HG03571 (cell line): ENCODE measurements at regions not wholly inside any gene's neighbourhood (a gene's known extent, or its start where the extent isn't known, plus 50 kb on each side); places are given as distances from the start of the nearest gene placed in this dataset.
A peak's percentile ranks its signal among the peaks of the same experiment; 100 is the strongest.

Experiments
- ATAC-seq: cut with Tn5 transposase; IDR thresholded peaks from one replicate; pipeline ENCODE4 v1.9.1; 2021; ENCODE audit not compliant: unreplicated experiment

- ATAC-seq: no peak
These were observed 266.3 kb downstream of the FBXW7 start for GRCh38 chr4:152269448-152270191.

GRCh38 chr4:152267811-152268210 is 268.1 kb downstream of the FBXW7 start:
- ATAC-seq: no peak

- ATAC-seq: no peak
These were observed 268.9 kb downstream of the FBXW7 start for GRCh38 chr4:152266831-152267480.

- ATAC-seq: no peak
These were observed 270.7 kb downstream of the FBXW7 start for GRCh38 chr4:152265149-152265621.

- no peak for ATAC-seq
These were observed 271.8 kb downstream of the FBXW7 start for GRCh38 chr4:152264106-152264505.

- ATAC-seq: no peak
These were observed 276.0 kb downstream of the FBXW7 start for GRCh38 chr4:152259866-152260265.

GRCh38 chr4:152258804-152259708 is 276.8 kb downstream of the FBXW7 start:
- ATAC-seq: no peak

- no peak for ATAC-seq
These were observed 277.5 kb downstream of the FBXW7 start for GRCh38 chr4:152258391-152258790.

GRCh38 chr4:152257601-152258066 is 278.3 kb downstream of the FBXW7 start:
- ATAC-seq: no peak

GRCh38 chr4:152256996-152257395 is 278.9 kb downstream of the FBXW7 start:
- ATAC-seq: no peak

GRCh38 chr4:152255437-152255836 is 280.5 kb downstream of the FBXW7 start:
- peak; percentile 89 for ATAC-seq

GRCh38 chr4:152248347-152248746 is 287.5 kb downstream of the FBXW7 start:
- ATAC-seq: no peak

DNA sequence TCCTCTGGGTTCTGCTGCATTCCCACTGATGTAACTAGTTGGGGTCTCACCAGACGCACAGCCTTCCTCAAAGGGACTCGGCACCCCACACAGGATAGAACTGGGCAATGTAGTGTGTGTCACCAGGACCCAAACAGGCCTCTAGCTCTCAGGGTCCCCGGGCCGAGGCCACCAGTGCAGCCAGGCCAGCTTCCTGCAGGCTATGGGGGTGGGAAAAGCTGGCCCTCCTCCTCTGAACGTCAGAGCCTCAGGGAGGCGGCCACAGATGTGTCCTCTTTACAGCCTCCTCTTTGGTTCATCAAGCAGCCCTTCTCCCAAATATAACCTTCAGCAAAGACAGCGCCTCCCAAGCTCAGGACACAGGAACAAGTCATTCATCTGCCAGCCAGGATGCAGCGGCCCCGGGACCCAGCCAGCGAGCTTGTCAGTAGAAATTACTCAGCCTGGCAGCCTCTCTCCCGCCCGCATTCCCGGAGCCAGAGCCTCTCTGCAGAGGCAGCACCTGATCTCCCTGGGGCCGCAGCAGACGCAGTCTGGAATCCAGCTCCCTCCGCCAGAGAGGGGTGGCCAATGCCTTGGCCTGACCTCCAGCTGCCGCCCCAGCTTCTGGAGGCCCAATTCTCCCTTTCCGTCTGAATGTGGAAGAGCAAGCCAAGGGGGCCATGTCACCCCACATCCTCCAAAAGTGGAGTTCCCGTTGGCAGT is 288.5 kb downstream of the FBXW7 start:
- no peak for ATAC-seq

DNA sequence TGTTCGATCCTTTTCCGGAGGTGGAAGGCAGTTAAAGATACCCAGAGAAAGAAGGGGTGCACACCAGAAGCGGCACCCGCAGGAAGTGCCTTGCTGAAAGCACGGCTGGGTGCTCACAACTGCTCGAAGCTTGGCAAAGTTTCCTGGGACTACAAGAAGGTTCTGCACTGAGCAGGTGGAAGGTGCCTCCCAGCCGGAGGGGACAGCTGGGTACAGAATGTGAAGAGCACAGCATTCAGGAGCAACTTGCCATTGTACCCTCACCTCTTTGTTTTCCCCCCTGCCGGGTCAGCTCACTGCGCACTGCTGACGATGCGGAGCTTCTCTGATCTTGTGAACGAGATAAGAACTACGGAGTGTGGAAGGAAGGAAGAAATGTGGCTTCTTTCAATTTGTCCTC is 289.2 kb downstream of the FBXW7 start:
- ATAC-seq: no peak

- ATAC-seq: no peak
These were observed 290.2 kb downstream of the FBXW7 start for GRCh38 chr4:152245680-152246079.

- ATAC-seq: no peak
These were observed 291.2 kb downstream of the FBXW7 start for GRCh38 chr4:152244659-152245058.

GRCh38 chr4:152243896-152244595 is 291.8 kb downstream of the FBXW7 start:
- no peak for ATAC-seq

GRCh38 chr4:152243206-152243605 is 292.7 kb downstream of the FBXW7 start:
- no peak for ATAC-seq

- no peak for ATAC-seq
These were observed 295.7 kb downstream of the FBXW7 start for GRCh38 chr4:152240232-152240631.

GRCh38 chr4:152239216-152239615 is 296.7 kb downstream of the FBXW7 start:
- ATAC-seq: no peak
